ENCODE measurements at regions not wholly inside any gene's neighbourhood (a gene's known extent, or its start where the extent isn't known, plus 50 kb on each side); places are given as distances from the start of the nearest gene placed in this dataset.

- no peaks in the 10 kb centered on the region for H3K36me3 ChIP-seq (ENCODE audit: control insufficient read depth in 2 of 2, extremely low read depth in 1 of 2, insufficient read depth in 2 of 2, low read length in 2 of 2)
- TF ChIP-seq JUN (IDR thresholded peaks at IDR 0.05; ENCODE audit: borderline replicate concordance, insufficient read depth, insufficient read length, low read depth) = no peak
- TF ChIP-seq FOS (IDR thresholded peaks at IDR 0.05; ENCODE audit: borderline replicate concordance, insufficient read depth, low read length) = no peak
- no peak for TF ChIP-seq POLR2A (IDR thresholded peaks at IDR 0.05; ENCODE audit: low read depth, low read length)
- no peak for TF ChIP-seq MAX (IDR thresholded peaks at IDR 0.05; ENCODE audit: insufficient read depth, insufficient read length)
- no peak for TF ChIP-seq GATA2 (IDR thresholded peaks at IDR 0.05; ENCODE audit: insufficient read depth, insufficient read length, low read depth, low read length)
- no peak for TF ChIP-seq CTCF (IDR thresholded peaks at IDR 0.05; ENCODE audit: extremely low read depth in 1 of 2, insufficient read depth in 1 of 2, low read depth in 1 of 2, low read length in 2 of 2)
- no peak for TF ChIP-seq MYC (IDR thresholded peaks at IDR 0.05; ENCODE audit: low read depth, low read length)
- no peak for TF ChIP-seq POLR2AphosphoS5 (IDR thresholded peaks at IDR 0.05; ENCODE audit: insufficient read depth, low read depth, low read length)
- no peak for TF ChIP-seq EZH2 (IDR thresholded peaks at IDR 0.05; ENCODE audit: borderline replicate concordance, low read depth, low read length, severe bottlenecking)
- no peaks in the 10 kb centered on the region for H3K9me3 ChIP-seq (replicated peaks; ENCODE audit: control insufficient read depth, insufficient read depth, low read length)
- H3K27ac ChIP-seq (ENCODE audit: insufficient read depth, low read depth, low read length) = no peak overlapping the region
- H2AFZ ChIP-seq (ENCODE audit: low read depth, low read length) = no peak overlapping the region
- H3K79me2 ChIP-seq (ENCODE audit: control insufficient read depth, insufficient read depth, low read length) = no peaks in the 10 kb centered on the region
- FAIRE-seq = no peak
- no peaks in the 10 kb centered on the region for H4K20me1 ChIP-seq (replicated peaks; ENCODE audit: control insufficient read depth, extremely low read depth, insufficient read depth, low read length)
- dilution Hi-C loops (cut with MboI; ENCODE audit: extremely low pct_ligation_motif_present, low sequenced_read_pairs) (no loop called here), intact Hi-C loops (cut with micrococcal nuclease) (no loop called here)
- no peak overlapping the region for H3K9ac ChIP-seq (replicated peaks; ENCODE audit: extremely low read depth, insufficient read depth, low read length)
- no peaks in the 10 kb centered on the region for H3K9me1 ChIP-seq (replicated peaks; ENCODE audit: control insufficient read depth, extremely low read depth, insufficient read depth, low read length)
- no TSS peak for BruUV-seq (replicated peaks)
- CTCF ChIA-PET = no interaction called here
- POLR2A ChIA-PET = no interaction called here
- no peak overlapping the region for H3K4me2 ChIP-seq (ENCODE audit: insufficient read depth, low read length)
- peaks cover 6 to 10% of the 10 kb centered on the region in 2 experiments for H3K27me3 ChIP-seq (ENCODE audit: control insufficient read depth in 2 of 2, insufficient read depth in 2 of 2, low read length in 2 of 2)
- no peak for DNase-seq (ENCODE audit: low read depth, low spot score)
- no peak overlapping the region for H3K4me3 ChIP-seq (replicated peaks in 1 of 3; ENCODE audit: insufficient read depth in 1 of 3, low read depth in 1 of 3, low read length in 3 of 3)
- no peaks in the 10 kb centered on the region for H3K4me1 ChIP-seq (ENCODE audit: control insufficient read depth, extremely low read depth, insufficient read depth, low read length)
Observed at GRCh38 chr5:61724102-61724501, 392.0 kb downstream of the ZSWIM6 start.
